SU-DHL-6 (cell line): ENCODE measurements at regions not wholly inside any gene's neighbourhood (a gene's known extent, or its start where the extent isn't known, plus 50 kb on each side); places are given as distances from the start of the nearest gene placed in this dataset.

Experiments used
- H2AFZ ChIP-seq: fragments of 200-600 bp; sonication (generic); 2 replicates; pipeline ENCODE4 v1.6.1; 2014; ENCODE audit warnings: low read depth, mild to moderate bottlenecking, moderate library complexity, mixed read lengths, antibody characterized with exemption, low read length; ENCODE audit not compliant: severe bottlenecking
- H3F3A ChIP-seq: fragments of 200-600 bp; shearing (Covaris generic); 2 replicates; pipeline ENCODE4 v1.6.0; 2016; ENCODE audit warnings: antibody characterized with exemption, mild to moderate bottlenecking; ENCODE audit not compliant: insufficient read depth
- H3K27ac ChIP-seq: fragments of 200-600 bp; sonication (generic); 2 replicates; pipeline ENCODE4 v1.5.1; 2016; ENCODE audit warnings: low read depth, mild to moderate bottlenecking, low read length, moderate library complexity, mixed read lengths
- H3K27me3 ChIP-seq: fragments of 200-600 bp; sonication (generic), shearing (Covaris generic); 2 replicates; pipeline ENCODE4 v1.6.0; 2014; ENCODE audit warnings: mild to moderate bottlenecking, low read length
- H3K36me3 ChIP-seq: fragments of 200-600 bp; sonication (generic); 2 replicates; pipeline ENCODE4 v1.6.1; 2014; ENCODE audit warnings: mild to moderate bottlenecking, low read length, mixed read lengths
- H3K4me2 ChIP-seq: fragments of 300-600, 200-600 bp; shearing (Covaris generic), sonication (generic); 2 replicates; pipeline ENCODE4 v1.6.0; 2014; ENCODE audit warnings: low read length, low read depth, mild to moderate bottlenecking; ENCODE audit not compliant: poor library complexity, severe bottlenecking
- H3K4me3 ChIP-seq: fragments of 200-600 bp; sonication (generic); 2 replicates; pipeline ENCODE4 v1.5.1; 2014; ENCODE audit warnings: antibody characterized with exemption, low read length, mild to moderate bottlenecking, mixed read lengths; ENCODE audit not compliant: insufficient read depth, poor library complexity, severe bottlenecking
- H3K79me2 ChIP-seq: fragments of 200-600 bp; sonication (generic); 2 replicates; pipeline ENCODE4 v1.6.1; 2014; ENCODE audit warnings: mild to moderate bottlenecking, low read length, moderate library complexity; ENCODE audit not compliant: insufficient read depth
- H3K9ac ChIP-seq: fragments of 200-600 bp; sonication (generic); 2 replicates; pipeline ENCODE4 v1.7.0; 2014; ENCODE audit warnings: mild to moderate bottlenecking, low read length
- H3K9me2 ChIP-seq: fragments of 200-600 bp; sonication (generic); replicated peaks from 2 replicates; pipeline ENCODE4 v1.6.1; 2014; ENCODE audit warnings: low read length; ENCODE audit not compliant: insufficient read depth
- H3K9me3 ChIP-seq: fragments of 200-600 bp; sonication (generic); 2 replicates; pipeline ENCODE4 v1.6.1; 2014; ENCODE audit warnings: low read length, mixed read lengths; ENCODE audit not compliant: insufficient read depth
- H4K20me1 ChIP-seq: fragments of 200-600 bp; sonication (generic); 2 replicates; pipeline ENCODE4 v1.6.1; 2014; ENCODE audit warnings: low read depth, mild to moderate bottlenecking, antibody characterized with exemption, low read length, moderate library complexity, mixed read lengths
- EZH2phosphoT487 ChIP-seq: fragments of 200-600 bp; sonication (generic), shearing (Covaris generic); conservative IDR thresholded peaks from 2 replicates; pipeline ENCODE4 v1.6.1; 2018; ENCODE audit warnings: mild to moderate bottlenecking, antibody characterized with exemption, low read length, moderate library complexity, mixed read lengths
- TF ChIP-seq, protein P1 (sequence below): fragments of 200-600 bp; sonication (generic); IDR thresholded peaks from one replicate; pipeline ENCODE4 v1.5.1; 2017; ENCODE audit warnings: antibody characterized with exemption, mild to moderate bottlenecking, low read length, moderate library complexity; ENCODE audit not compliant: insufficient read depth, poor library complexity, severe bottlenecking

DNA sequence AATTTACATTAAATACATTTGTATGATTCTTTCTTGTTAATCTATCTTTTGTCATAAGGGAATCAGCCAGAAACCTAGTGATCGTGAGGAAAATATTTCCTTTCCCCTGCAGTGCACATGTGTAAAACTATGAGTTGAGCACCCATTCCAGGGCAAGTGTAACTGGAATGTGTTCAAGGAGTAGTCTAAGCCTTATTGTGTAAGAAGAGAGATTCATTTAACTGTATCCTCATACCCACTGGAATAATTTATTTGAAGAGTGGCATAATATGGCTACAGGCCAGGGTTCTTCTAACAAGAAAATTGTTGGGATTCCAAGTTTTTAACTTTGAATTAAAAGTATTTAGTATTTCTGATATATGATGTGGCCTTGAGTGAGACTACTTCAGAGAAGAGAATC, 1692.7 kb downstream of the EFNA5 start:
- Histone ChIP-seq H3K9me3 (no peaks in the 10 kb centered on the region), H2AFZ (no peak overlapping the region), H3F3A (no peaks in the 10 kb centered on the region), H3K4me3 (no peak overlapping the region), H3K9me2 (no peaks in the 10 kb centered on the region), H4K20me1 (no peaks in the 10 kb centered on the region), H3K4me2 (no peak overlapping the region), H3K36me3 (no peaks in the 10 kb centered on the region), H3K27ac (no peak overlapping the region), H3K79me2 (no peaks in the 10 kb centered on the region), H3K9ac (no peak overlapping the region), H3K27me3 (no peaks in the 10 kb centered on the region)
- no peak for TF ChIP-seq EZH2phosphoT487
- TF ChIP-seq, protein P1, sequence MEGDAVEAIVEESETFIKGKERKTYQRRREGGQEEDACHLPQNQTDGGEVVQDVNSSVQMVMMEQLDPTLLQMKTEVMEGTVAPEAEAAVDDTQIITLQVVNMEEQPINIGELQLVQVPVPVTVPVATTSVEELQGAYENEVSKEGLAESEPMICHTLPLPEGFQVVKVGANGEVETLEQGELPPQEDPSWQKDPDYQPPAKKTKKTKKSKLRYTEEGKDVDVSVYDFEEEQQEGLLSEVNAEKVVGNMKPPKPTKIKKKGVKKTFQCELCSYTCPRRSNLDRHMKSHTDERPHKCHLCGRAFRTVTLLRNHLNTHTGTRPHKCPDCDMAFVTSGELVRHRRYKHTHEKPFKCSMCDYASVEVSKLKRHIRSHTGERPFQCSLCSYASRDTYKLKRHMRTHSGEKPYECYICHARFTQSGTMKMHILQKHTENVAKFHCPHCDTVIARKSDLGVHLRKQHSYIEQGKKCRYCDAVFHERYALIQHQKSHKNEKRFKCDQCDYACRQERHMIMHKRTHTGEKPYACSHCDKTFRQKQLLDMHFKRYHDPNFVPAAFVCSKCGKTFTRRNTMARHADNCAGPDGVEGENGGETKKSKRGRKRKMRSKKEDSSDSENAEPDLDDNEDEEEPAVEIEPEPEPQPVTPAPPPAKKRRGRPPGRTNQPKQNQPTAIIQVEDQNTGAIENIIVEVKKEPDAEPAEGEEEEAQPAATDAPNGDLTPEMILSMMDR, result no peak

DNA sequence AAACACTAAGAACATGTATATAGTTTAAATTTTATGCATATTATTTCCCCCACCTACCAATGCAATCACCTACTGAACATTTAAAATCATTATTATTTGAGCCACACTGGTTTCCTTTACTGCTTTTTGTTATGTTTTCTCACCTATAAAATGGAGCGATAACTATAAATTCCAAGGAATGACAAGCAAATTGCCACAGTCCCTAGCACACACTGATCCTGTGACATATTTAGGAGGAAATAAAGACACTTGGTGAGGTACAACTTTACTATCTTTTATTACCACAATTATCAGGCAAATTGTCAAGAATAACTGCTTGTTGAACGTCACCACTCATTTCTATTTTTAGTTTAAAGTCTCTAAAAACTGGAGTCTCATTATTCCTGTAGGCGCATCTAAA, 1693.6 kb downstream of the EFNA5 start:
- no peaks in the 10 kb centered on the region for H4K20me1 ChIP-seq
- H3K4me2 ChIP-seq, result no peak overlapping the region
- no peaks in the 10 kb centered on the region for H3K9me3 ChIP-seq
- no peak overlapping the region for H3K4me3 ChIP-seq
- H3K79me2 ChIP-seq, result no peaks in the 10 kb centered on the region
- H3K27me3 ChIP-seq, result no peaks in the 10 kb centered on the region
- no peak overlapping the region for H3K9ac ChIP-seq
- H2AFZ ChIP-seq, result no peak overlapping the region
- H3K36me3 ChIP-seq, result no peaks in the 10 kb centered on the region
- H3K9me2 ChIP-seq, result no peaks in the 10 kb centered on the region
- no peak overlapping the region for H3K27ac ChIP-seq
- H3F3A ChIP-seq, result no peaks in the 10 kb centered on the region
- TF ChIP-seq, protein P1, result no peak
- TF ChIP-seq EZH2phosphoT487, result no peak

DNA sequence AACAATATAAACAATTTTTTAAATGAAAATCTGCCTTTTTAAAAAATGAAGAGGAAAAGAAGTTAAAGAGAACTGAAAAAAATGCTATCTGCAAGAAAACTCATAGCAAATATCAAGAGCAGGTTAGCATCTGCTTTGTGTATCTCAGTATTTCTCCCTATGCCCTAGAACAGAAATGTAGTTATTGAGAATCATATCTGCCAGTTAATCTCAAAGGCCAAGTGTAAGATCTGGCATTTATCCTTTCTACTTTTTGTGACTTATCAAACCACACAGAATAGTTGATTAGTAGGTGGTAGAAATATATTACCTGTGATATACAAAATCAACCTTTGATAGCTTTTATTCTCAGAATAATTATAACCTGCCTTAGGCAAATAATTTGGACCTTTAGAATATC, 1699.8 kb downstream of the EFNA5 start:
- Histone ChIP-seq H3K4me2 (no peak overlapping the region), H2AFZ (no peak overlapping the region), H3K9me3 (no peaks in the 10 kb centered on the region), H3K9ac (no peak overlapping the region), H4K20me1 (no peaks in the 10 kb centered on the region), H3K27me3 (no peaks in the 10 kb centered on the region), H3K9me2 (no peaks in the 10 kb centered on the region), H3K36me3 (no peaks in the 10 kb centered on the region), H3K27ac (no peak overlapping the region), H3K79me2 (no peaks in the 10 kb centered on the region), H3F3A (no peaks in the 10 kb centered on the region), H3K4me3 (no peak overlapping the region)
- TF ChIP-seq EZH2phosphoT487, result no peak
- TF ChIP-seq, protein P1, result no peak
